GM12865 (cell line): ENCODE measurements at regions not wholly inside any gene's neighbourhood (a gene's known extent, or its start where the extent isn't known, plus 50 kb on each side); places are given as distances from the start of the nearest gene placed in this dataset.

Experiments
- DNase-seq: peaks from one replicate; pipeline ENCODE4 v3.0.0; 2010; ENCODE audit warnings: low read depth
- H3K4me3 ChIP-seq: 2 replicates; pipeline ENCODE4 v1.5.1; 2011; ENCODE audit warnings: mild to moderate bottlenecking, low read depth, low read length, control low read depth
- CTCF ChIP-seq: IDR thresholded peaks from 2 replicates; pipeline ENCODE4 v1.5.1; 2011; ENCODE audit warnings: low read length, control low read depth, low read depth, inconsistent platforms; ENCODE audit not compliant: insufficient read depth; ENCODE audit errors: missing control alignments

GRCh38 chr16:85457366-85457765 lies 155.8 kb upstream of the GSE1 start:
- TF ChIP-seq CTCF: no peak
- DNase-seq: no peak
- H3K4me3 ChIP-seq: no peak overlapping the region

- no peak for TF ChIP-seq CTCF
- no peak overlapping the region for H3K4me3 ChIP-seq
- no peak for DNase-seq
These were observed 154.2 kb upstream of the GSE1 start for GRCh38 chr16:85458968-85459367.

- TF ChIP-seq CTCF: no peak
- H3K4me3 ChIP-seq: no peak overlapping the region
- DNase-seq: no peak
These were observed 153.4 kb upstream of the GSE1 start for GRCh38 chr16:85459529-85460251.

GRCh38 chr16:85460252-85461021 lies 152.7 kb upstream of the GSE1 start:
- DNase-seq: no peak
- TF ChIP-seq CTCF: no peak
- H3K4me3 ChIP-seq: no peak overlapping the region

GRCh38 chr16:85461022-85461813 lies 151.9 kb upstream of the GSE1 start:
- DNase-seq: no peak
- no peak for TF ChIP-seq CTCF
- no peak overlapping the region for H3K4me3 ChIP-seq

GRCh38 chr16:85461814-85462713 lies 151.1 kb upstream of the GSE1 start:
- no peak overlapping the region for H3K4me3 ChIP-seq
- DNase-seq: no peak
- TF ChIP-seq CTCF: no peak
